HEK293 (cell line): ENCODE measurements at regions not wholly inside any gene's neighbourhood (a gene's known extent, or its start where the extent isn't known, plus 50 kb on each side); places are given as distances from the start of the nearest gene placed in this dataset.

Experiments used
- ZFP3 ChIP-seq: fragments of 450-650 bp; formaldehyde crosslinking; IDR thresholded peaks from 2 replicates; pipeline ENCODE4 v1.5.1; 2016; ENCODE audit warnings: low read depth, missing biosample characterization, missing genetic modification characterization
- ZNF324 ChIP-seq: fragments of 450-650 bp; formaldehyde crosslinking; IDR thresholded peaks from 2 replicates; pipeline ENCODE4 v1.5.1; 2016; ENCODE audit warnings: missing biosample characterization, missing genetic modification characterization
- ZXDB ChIP-seq: fragments of 450-650 bp; formaldehyde crosslinking; IDR thresholded peaks from 2 replicates; pipeline ENCODE4 v1.5.1; 2016; ENCODE audit warnings: missing biosample characterization, missing genetic modification characterization
- TF ChIP-seq, protein P1 (sequence below): fragments of 450-650 bp; formaldehyde crosslinking; IDR thresholded peaks from 2 replicates; pipeline ENCODE4 v1.5.1; 2016; ENCODE audit warnings: missing biosample characterization, missing genetic modification characterization
- TF ChIP-seq, protein P2 (sequence below): fragments of 450-650 bp; formaldehyde crosslinking; IDR thresholded peaks from 2 replicates; pipeline ENCODE4 v1.5.1; 2016; ENCODE audit warnings: missing biosample characterization, missing genetic modification characterization
- TF ChIP-seq, protein P3 (sequence below): fragments of 450-650 bp; formaldehyde crosslinking; conservative IDR thresholded peaks from 2 replicates; pipeline ENCODE4 v1.5.1; 2016; ENCODE audit warnings: low read depth, missing biosample characterization, missing genetic modification characterization
- TF ChIP-seq, protein P4 (sequence below): fragments of 450-650 bp; formaldehyde crosslinking; IDR thresholded peaks from 2 replicates; pipeline ENCODE4 v1.5.1; 2016; ENCODE audit warnings: missing biosample characterization, missing genetic modification characterization
- TF ChIP-seq, protein P5 (sequence below): sonication (generic); formaldehyde crosslinking; IDR thresholded peaks from 2 replicates; pipeline ENCODE4 v1.8.1; 2022; ENCODE audit warnings: mild to moderate bottlenecking, moderate library complexity, missing genetic modification reagents

DNA sequence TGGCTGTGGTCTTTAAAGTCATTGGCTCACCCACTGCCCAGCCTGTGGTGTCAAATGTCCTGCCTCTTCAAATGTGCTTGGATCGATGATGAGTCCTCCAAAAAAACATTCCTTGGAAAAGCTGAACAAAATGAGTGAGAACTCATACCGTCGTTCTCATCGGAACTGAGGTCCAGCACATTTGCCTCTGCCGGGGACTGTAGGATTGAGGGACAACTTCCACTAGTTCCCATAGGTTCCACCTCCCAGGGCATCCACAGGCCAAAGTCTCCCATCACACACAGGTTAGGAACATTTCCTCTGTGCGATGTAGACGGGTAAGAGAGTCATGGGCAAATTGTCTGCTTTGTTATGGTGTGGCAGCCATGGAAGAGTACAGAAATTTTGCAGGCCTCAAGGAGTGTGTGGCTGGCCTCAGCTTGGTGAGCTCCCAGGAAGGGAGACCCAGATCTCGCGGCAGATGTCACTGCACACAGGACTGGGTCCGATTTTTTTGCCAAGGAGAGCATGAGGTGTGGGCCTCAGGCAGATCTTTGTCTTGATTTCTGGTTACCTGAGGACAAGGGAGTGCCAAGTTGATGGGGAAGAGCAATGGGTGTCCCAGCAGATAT lies 115.7 kb downstream of the SNRPN start:
- TF ChIP-seq, protein P1, sequence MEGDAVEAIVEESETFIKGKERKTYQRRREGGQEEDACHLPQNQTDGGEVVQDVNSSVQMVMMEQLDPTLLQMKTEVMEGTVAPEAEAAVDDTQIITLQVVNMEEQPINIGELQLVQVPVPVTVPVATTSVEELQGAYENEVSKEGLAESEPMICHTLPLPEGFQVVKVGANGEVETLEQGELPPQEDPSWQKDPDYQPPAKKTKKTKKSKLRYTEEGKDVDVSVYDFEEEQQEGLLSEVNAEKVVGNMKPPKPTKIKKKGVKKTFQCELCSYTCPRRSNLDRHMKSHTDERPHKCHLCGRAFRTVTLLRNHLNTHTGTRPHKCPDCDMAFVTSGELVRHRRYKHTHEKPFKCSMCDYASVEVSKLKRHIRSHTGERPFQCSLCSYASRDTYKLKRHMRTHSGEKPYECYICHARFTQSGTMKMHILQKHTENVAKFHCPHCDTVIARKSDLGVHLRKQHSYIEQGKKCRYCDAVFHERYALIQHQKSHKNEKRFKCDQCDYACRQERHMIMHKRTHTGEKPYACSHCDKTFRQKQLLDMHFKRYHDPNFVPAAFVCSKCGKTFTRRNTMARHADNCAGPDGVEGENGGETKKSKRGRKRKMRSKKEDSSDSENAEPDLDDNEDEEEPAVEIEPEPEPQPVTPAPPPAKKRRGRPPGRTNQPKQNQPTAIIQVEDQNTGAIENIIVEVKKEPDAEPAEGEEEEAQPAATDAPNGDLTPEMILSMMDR (tag by site-specific recombination), result no peak
- no peak for TF ChIP-seq ZXDB (tag by site-specific recombination)
- TF ChIP-seq, protein P2, sequence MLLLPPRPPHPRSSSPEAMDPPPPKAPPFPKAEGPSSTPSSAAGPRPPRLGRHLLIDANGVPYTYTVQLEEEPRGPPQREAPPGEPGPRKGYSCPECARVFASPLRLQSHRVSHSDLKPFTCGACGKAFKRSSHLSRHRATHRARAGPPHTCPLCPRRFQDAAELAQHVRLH, result no peak
- TF ChIP-seq, protein P3, sequence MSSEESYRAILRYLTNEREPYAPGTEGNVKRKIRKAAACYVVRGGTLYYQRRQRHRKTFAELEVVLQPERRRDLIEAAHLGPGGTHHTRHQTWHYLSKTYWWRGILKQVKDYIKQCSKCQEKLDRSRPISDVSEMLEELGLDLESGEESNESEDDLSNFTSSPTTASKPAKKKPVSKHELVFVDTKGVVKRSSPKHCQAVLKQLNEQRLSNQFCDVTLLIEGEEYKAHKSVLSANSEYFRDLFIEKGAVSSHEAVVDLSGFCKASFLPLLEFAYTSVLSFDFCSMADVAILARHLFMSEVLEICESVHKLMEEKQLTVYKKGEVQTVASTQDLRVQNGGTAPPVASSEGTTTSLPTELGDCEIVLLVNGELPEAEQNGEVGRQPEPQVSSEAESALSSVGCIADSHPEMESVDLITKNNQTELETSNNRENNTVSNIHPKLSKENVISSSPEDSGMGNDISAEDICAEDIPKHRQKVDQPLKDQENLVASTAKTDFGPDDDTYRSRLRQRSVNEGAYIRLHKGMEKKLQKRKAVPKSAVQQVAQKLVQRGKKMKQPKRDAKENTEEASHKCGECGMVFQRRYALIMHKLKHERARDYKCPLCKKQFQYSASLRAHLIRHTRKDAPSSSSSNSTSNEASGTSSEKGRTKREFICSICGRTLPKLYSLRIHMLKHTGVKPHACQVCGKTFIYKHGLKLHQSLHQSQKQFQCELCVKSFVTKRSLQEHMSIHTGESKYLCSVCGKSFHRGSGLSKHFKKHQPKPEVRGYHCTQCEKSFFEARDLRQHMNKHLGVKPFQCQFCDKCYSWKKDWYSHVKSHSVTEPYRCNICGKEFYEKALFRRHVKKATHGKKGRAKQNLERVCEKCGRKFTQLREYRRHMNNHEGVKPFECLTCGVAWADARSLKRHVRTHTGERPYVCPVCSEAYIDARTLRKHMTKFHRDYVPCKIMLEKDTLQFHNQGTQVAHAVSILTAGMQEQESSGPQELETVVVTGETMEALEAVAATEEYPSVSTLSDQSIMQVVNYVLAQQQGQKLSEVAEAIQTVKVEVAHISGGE (tag by site-specific recombination), result no peak
- TF ChIP-seq, protein P4, sequence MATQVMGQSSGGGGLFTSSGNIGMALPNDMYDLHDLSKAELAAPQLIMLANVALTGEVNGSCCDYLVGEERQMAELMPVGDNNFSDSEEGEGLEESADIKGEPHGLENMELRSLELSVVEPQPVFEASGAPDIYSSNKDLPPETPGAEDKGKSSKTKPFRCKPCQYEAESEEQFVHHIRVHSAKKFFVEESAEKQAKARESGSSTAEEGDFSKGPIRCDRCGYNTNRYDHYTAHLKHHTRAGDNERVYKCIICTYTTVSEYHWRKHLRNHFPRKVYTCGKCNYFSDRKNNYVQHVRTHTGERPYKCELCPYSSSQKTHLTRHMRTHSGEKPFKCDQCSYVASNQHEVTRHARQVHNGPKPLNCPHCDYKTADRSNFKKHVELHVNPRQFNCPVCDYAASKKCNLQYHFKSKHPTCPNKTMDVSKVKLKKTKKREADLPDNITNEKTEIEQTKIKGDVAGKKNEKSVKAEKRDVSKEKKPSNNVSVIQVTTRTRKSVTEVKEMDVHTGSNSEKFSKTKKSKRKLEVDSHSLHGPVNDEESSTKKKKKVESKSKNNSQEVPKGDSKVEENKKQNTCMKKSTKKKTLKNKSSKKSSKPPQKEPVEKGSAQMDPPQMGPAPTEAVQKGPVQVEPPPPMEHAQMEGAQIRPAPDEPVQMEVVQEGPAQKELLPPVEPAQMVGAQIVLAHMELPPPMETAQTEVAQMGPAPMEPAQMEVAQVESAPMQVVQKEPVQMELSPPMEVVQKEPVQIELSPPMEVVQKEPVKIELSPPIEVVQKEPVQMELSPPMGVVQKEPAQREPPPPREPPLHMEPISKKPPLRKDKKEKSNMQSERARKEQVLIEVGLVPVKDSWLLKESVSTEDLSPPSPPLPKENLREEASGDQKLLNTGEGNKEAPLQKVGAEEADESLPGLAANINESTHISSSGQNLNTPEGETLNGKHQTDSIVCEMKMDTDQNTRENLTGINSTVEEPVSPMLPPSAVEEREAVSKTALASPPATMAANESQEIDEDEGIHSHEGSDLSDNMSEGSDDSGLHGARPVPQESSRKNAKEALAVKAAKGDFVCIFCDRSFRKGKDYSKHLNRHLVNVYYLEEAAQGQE (tag by site-specific recombination), result no peak
- TF ChIP-seq, protein P5, sequence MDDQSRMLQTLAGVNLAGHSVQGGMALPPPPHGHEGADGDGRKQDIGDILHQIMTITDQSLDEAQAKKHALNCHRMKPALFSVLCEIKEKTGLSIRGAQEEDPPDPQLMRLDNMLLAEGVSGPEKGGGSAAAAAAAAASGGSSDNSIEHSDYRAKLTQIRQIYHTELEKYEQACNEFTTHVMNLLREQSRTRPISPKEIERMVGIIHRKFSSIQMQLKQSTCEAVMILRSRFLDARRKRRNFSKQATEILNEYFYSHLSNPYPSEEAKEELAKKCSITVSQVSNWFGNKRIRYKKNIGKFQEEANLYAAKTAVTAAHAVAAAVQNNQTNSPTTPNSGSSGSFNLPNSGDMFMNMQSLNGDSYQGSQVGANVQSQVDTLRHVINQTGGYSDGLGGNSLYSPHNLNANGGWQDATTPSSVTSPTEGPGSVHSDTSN (CRISPR knock-in tag), result no peak
- no peak for TF ChIP-seq ZNF324 (tag by site-specific recombination)
- no peak for TF ChIP-seq ZFP3
